Right kidney (tissue), 1 donor: ENCODE measurements at regions not wholly inside any gene's neighbourhood (a gene's known extent, or its start where the extent isn't known, plus 50 kb on each side); places are given as distances from the start of the nearest gene placed in this dataset.

ENCODE experiments used
- DNase-seq: peaks from one replicate; pipeline ENCODE4 v3.0.0-alpha.2; 2016

DNA sequence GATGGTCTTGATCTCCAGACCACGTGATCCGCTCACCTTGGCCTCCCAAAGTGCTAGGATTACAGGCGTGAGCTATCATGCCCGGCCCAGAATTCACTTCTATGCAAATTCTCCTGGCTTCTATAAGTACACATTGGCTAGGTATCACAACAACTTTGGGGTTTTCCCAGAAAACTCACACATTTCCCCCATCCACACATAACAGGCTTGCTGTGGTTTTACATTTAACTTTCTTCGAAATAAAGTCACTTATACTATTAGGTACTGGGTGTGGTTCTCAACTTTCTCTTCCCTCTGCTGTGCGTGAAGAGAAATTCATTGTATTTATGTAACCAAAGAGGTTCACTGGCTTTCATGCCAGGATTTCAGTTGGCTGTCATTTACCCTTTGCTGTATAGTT, 439.4 kb upstream of the CWC22 start:
- no peak for DNase-seq

DNA sequence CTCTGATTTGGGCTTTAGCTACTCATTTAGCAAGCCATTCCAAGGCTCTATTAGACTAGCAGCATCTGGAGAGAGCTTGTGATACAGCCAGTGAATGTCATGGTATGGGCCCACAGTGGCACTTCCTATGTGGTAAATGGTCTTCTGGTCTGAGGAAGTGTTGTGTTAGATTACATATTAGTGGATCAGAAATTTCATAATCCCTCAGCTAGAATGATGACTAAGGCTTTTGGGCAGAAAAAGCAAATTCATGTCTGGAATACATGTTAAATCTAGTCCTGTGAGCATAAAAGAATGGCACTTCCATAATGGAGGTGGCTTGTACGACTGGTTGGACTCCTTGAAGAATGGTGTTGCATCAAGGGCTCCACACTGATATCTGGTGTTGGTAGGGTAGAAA, 436.8 kb upstream of the CWC22 start:
- DNase-seq = no peak

DNA sequence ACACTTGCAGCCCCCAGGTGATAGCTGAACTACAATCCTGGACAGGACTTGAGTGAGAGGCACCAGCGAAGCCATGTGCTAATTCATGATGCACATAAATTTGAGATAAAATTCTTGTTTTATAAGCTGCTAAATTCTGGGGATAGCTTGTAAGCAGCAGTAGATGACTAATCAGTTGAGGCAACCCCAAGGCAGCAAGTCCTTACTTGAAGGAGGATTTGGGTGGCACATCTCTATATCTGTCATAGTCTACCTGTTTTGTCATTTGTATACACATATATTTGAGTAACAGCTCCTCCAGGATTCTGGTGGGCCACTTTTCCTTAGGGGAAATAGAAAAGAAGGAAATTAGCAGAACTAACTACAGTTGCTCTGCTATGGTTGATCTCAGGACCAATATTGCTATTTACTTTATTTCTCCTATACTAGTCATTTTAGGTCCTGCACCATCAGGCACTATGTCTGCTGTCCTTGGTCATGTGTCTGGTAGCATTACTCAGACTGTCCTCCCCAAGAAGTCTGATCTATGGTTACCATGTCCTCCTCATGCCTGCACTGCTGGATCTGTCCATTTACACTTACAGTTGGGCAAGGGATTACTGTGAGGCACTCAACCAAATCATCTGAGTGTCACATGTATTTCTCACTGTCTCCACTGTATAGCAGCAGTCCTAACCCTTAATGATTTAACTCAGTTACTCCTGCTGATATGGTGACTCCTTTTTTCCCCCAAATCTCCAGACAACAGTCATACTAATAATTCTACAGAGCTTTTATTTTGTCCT, 436.0 kb upstream of the CWC22 start:
- no peak for DNase-seq

DNA sequence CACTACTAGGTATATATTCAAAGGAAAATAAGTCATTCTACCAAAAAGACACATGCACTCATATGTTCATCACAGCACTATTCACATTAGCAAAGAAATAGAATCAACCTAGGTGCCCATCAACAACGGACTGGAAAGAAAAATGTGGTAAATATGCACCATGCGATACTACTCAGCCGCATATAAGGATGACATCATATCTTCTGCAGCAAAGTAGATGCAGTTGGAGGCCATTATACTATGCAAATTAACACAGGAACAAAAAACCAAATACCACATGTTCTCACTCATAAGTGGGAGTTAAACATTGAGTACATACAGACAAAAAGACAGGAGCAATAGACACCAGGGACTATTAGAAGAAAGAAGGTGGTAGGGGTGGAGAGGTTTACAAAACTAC, 412.1 kb upstream of the CWC22 start:
- no peak for DNase-seq

DNA sequence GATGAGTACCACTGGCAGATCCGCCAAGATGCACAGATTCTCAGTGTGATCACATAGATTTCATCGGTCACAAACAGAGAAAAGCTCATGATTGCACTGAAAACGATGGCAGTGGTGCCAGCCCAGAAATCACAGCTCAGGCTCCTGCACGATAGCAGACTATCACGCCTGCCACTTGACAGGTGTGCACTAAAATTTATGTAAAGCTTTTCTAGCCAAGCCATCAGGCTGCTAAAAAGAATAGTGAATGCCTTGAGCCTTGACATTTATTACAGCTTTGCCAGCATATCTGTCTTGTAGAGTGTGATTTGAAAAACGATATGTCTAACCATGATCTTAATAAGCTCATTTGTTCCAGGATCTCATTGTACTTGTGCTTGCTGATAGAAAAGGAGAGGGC, 409.5 kb upstream of the CWC22 start:
- DNase-seq = no peak

- no peak for DNase-seq
Measured at GRCh38 chr2:180413336-180413735, 406.2 kb upstream of the CWC22 start.

GRCh38 chr2:180412219-180412618, 405.1 kb upstream of the CWC22 start:
- no peak for DNase-seq

GRCh38 chr2:180411661-180412060, 404.6 kb upstream of the CWC22 start:
- DNase-seq = peak; percentile 17

GRCh38 chr2:180406687-180407086, 399.6 kb upstream of the CWC22 start:
- DNase-seq = no peak

- no peak for DNase-seq
Measured at GRCh38 chr2:180405520-180405919, 398.4 kb upstream of the CWC22 start.

- no peak for DNase-seq
Measured at GRCh38 chr2:180394305-180394704, 387.2 kb upstream of the CWC22 start.

DNA sequence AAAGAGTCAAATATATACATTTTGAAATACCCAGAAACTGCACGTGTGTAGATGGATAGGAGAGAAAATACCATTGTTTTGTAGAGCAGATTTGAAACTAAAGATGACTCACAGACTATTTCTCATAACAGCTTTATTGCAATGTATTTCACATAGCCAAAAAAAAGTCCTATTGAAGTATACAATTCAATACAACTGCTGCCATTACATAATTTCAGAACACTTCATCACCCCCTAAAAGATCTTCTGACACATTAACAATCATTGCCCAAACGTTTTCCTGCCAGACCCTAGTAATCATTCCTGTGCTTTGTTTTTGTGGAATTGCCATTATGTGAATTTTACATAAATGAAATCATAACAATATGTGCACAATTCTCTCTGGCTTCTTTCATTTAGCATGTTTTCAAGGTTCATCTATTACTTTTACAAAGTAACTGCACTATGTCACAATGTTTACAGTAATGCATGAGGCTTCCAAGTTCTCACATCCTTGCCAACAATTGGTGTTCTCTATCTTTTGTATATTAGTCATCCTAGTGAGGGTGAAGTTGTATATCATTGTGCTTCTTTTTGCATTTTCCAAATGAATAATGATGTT, 378.6 kb upstream of the CWC22 start:
- no peak for DNase-seq

DNA sequence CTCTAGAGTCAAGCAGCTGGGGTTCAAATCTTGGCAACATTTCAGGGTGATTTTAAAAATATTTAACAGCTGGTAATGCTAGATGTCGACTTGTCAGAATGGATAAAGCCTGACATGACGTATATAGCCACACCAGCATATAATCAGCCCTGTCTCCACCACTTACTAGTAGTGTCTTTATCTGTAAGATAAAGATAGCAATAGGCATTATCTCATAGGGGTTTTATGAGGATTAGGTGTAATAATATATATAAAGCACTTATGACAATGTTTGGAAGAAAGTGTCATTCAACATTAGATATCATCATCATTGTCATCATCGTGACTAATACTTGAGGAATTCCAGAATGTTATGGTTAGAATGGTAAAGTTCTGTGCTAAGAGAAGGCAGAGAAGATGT, 369.0 kb upstream of the CWC22 start:
- DNase-seq = no peak

DNA sequence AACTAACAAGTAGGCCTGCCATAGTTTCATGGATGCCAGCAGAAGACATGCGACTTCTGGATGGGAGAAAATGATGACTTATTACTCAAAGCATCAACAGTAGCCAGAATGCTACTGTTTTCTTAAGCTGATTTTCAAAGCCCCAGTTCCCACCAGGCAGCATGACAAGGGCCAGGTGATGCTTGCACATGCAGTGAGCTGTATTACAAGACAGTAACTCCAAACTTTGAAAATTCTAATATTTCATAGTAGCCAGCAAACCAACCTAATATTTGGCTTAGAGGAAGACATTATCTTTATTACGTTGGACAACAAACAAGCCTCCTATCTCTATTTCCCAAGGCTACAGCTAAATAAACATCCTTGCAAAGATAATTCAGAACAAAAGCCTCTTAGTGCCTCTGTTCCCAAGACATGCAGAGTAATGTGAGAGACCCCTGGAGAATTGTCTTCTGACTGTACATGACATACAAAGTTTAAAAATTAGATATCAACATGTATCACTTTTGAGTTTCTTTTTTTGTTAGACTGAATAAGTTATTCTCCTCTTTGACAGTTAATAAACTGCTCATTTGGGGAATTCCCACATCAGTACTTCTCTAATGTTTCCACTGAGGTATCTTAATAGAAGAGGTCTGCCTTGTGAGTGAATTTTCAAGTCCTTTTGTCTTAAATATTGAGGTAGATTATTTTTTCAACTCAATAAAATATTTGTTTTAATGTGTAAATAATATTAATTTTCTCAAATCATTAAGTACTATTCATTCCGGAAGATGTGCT, 367.6 kb upstream of the CWC22 start:
- DNase-seq = no peak

GRCh38 chr2:180370511-180371205, 363.6 kb upstream of the CWC22 start:
- DNase-seq = no peak

DNA sequence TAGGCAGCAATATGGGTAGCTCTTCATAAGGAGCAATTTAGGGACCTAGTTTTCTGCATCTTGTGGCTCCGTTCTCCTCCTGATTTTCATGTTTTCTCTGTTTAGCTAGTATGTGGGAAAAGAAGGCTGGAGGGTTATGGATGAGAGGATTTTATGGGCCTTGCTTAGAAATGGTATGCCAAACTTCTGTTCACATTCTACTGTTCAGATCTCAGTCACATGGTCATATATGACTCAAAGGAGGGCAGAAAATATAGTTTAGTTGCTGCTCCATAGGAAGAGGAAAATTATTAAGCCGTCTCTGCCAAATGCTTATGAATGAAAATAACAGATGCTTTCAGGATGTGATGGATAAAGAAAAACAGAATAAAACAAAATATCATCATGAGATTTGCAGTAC, 361.8 kb upstream of the CWC22 start:
- no peak for DNase-seq

GRCh38 chr2:180367815-180368214, 360.7 kb upstream of the CWC22 start:
- no peak for DNase-seq

DNA sequence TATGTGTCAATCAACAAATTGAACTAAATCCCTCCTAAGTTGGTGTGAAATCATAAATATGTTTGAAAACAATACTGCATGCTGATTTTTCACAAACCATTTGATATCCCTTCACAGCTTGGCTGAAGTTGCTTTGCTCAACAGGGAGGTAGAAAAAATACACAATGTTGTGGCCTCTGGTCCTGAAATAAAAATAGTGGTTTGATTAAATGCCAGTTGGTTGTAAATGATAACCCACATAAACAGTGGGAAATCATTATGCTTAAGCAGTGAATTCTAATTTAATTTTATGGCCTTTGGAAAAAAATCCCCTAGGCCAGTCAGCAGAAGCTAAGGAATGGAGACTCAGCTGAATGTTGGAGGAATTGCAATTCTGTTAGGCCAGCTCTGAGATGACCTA, 359.4 kb upstream of the CWC22 start:
- DNase-seq = no peak

GRCh38 chr2:180364719-180365118, 357.6 kb upstream of the CWC22 start:
- DNase-seq = no peak

- DNase-seq = no peak
Measured at GRCh38 chr2:180360283-180360618, 353.2 kb upstream of the CWC22 start.

DNA sequence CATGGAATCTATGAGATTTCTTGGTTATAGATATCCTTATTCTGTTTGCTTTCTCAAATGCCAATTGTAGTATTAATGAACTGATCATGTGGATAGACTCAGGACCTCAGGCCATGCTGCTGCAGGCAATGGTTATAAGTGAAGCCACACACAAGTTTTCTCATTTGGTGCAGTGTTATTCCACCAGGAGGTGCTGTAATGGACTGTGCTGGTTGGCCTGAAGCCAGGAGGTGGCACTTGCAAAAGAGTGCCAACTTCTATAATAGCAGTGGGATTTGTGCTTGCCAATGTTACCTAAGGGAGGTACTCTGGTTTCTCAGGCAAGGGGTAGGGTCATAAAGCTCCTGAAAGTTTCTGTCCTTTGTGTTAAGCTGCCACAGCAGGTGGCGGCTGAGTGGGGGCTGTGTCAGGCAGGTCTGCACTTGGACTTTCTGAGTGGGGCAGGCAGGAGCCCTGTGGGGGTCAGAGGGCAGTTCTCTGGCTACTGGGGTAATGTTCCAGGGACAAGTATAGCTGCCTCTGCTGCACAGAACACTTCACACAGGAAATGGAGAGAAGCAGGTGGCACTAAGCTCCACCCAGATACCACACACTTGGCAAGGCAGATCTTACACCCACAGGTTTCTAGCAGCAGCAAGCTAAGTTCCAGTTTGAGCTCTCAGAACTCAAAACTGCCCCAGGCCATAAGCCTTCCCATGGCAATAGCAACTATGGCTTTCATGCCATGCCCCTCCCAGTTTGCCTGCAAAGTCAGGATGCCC, 352.6 kb upstream of the CWC22 start:
- no peak for DNase-seq

GRCh38 chr2:180358458-180358857, 351.4 kb upstream of the CWC22 start:
- no peak for DNase-seq
